VCaP (cell line): ENCODE measurements at regions not wholly inside any gene's neighbourhood (a gene's known extent, or its start where the extent isn't known, plus 50 kb on each side); places are given as distances from the start of the nearest gene placed in this dataset.

Experiments used
- H3K27ac ChIP-seq: fragments of 450-650 bp; 2 replicates; pipeline ENCODE4 v1.5.1; 2017
- CTCF ChIP-seq: fragments of 450-650 bp; conservative IDR thresholded peaks from 2 replicates; pipeline ENCODE4 v1.5.1; 2017; ENCODE audit warnings: mild to moderate bottlenecking, moderate library complexity

GRCh38 chr6:115358616-115359015, 702.1 kb downstream of the FRK start:
- H3K27ac ChIP-seq = no peak overlapping the region
- TF ChIP-seq CTCF = no peak

GRCh38 chr6:115356371-115356770, 704.3 kb downstream of the FRK start:
- TF ChIP-seq CTCF = no peak

GRCh38 chr6:115323001-115323400, 737.7 kb downstream of the FRK start:
- H3K27ac ChIP-seq = no peak overlapping the region
- TF ChIP-seq CTCF = no peak

More at GRCh38 chr6:115356371-115356770, 704.3 kb downstream of the FRK start:
- no peak overlapping the region for H3K27ac ChIP-seq

GRCh38 chr6:115319823-115320222, 740.9 kb downstream of the FRK start:
- no peak for TF ChIP-seq CTCF
- no peak overlapping the region for H3K27ac ChIP-seq

- no peak overlapping the region for H3K27ac ChIP-seq
- TF ChIP-seq CTCF = no peak
Measured at GRCh38 chr6:115310156-115310555, 750.5 kb downstream of the FRK start.

- no peak for TF ChIP-seq CTCF
- H3K27ac ChIP-seq = no peak overlapping the region
Measured at GRCh38 chr6:115302731-115303130, 758.0 kb downstream of the FRK start.

GRCh38 chr6:115287467-115287866, 773.2 kb downstream of the FRK start:
- no peak overlapping the region for H3K27ac ChIP-seq
- TF ChIP-seq CTCF = no peak
